GM12878 (cell line): ENCODE measurements at regions not wholly inside any gene's neighbourhood (a gene's known extent, or its start where the extent isn't known, plus 50 kb on each side); places are given as distances from the start of the nearest gene placed in this dataset.

ENCODE experiments used
- BCL11A ChIP-seq: IDR thresholded peaks from 2 replicates; pipeline ENCODE4 v1.6.1; 2011; ENCODE audit warnings: low read depth, low read length
- CTCF ChIP-seq, 3 experiments: IDR thresholded peaks in 2 of 3; conservative IDR thresholded peaks in 1 of 3; 2 replicates each; pipeline ENCODE4 v1.5.1; 2011; ENCODE audit warnings: low read depth in 3 of 3, low read length in 3 of 3, mild to moderate bottlenecking in 3 of 3, control low read depth in 2 of 3, moderate library complexity in 2 of 3, inconsistent platforms in 1 of 3, mixed read lengths in 1 of 3; ENCODE audit not compliant: control insufficient read depth in 2 of 3, insufficient read depth in 1 of 3; ENCODE audit errors: extremely low read depth in 1 of 3
- E2F8 ChIP-seq: fragments of 450-650 bp; IDR thresholded peaks from 2 replicates; pipeline ENCODE4 v1.6.1; 2018; ENCODE audit warnings: mild to moderate bottlenecking, low read depth, moderate library complexity; ENCODE audit not compliant: partially characterized antibody
- EP300 ChIP-seq, 2 experiments: fragments of 150-350 bp in 1 of 2; IDR thresholded peaks; 2 replicates each; pipeline ENCODE4 v1.6.1; 2011 to 2012; ENCODE audit warnings: low read depth in 2 of 2, low read length in 2 of 2, borderline replicate concordance in 1 of 2, improper control_type of control experiment in 1 of 2, inconsistent platforms in 1 of 2; ENCODE audit not compliant: control insufficient read depth in 1 of 2
- EZH2 ChIP-seq: IDR thresholded peaks from 2 replicates; pipeline ENCODE4 v1.6.1; 2012; ENCODE audit warnings: low read depth, mild to moderate bottlenecking, control low read depth, inconsistent platforms, low read length, borderline replicate concordance; ENCODE audit not compliant: control insufficient read depth
- IKZF1 ChIP-seq: fragments of 450-650 bp; conservative IDR thresholded peaks from 2 replicates; pipeline ENCODE4 v1.6.1; 2017; ENCODE audit warnings: antibody characterized with exemption, mild to moderate bottlenecking
- POLR2A ChIP-seq: IDR thresholded peaks from 2 replicates; pipeline ENCODE4 v1.6.1; 2011; ENCODE audit warnings: low read depth, mild to moderate bottlenecking, low read length
- REST ChIP-seq: IDR thresholded peaks from 2 replicates; pipeline ENCODE4 v1.6.1; 2012; ENCODE audit warnings: mild to moderate bottlenecking, low read depth, low read length
- SMC3 ChIP-seq: IDR thresholded peaks from 2 replicates; pipeline ENCODE4 v1.6.1; 2011; ENCODE audit warnings: low read length, improper control_type of control experiment, borderline replicate concordance
- SP1 ChIP-seq: IDR thresholded peaks from one replicate; pipeline ENCODE4 v1.6.1; 2011; ENCODE audit warnings: low read depth, low read length
- SUPT20H ChIP-seq: IDR thresholded peaks from 2 replicates; pipeline ENCODE4 v1.6.1; 2011; ENCODE audit warnings: low read depth, mild to moderate bottlenecking, low read length, moderate library complexity, borderline replicate concordance; ENCODE audit not compliant: control insufficient read depth
- TAF1 ChIP-seq: IDR thresholded peaks from 2 replicates; pipeline ENCODE4 v1.6.1; 2011; ENCODE audit warnings: mild to moderate bottlenecking, low read depth, low read length, borderline replicate concordance
- ZNF687 ChIP-seq: fragments of 450-650 bp; IDR thresholded peaks from 2 replicates; pipeline ENCODE4 v1.6.1; 2017; ENCODE audit warnings: mild to moderate bottlenecking, moderate library complexity

GRCh38 chr11:116510166-116510565, 262.6 kb downstream of the BUD13 start:
- TF ChIP-seq IKZF1, result no peak
- no peak for TF ChIP-seq E2F8
- TF ChIP-seq SUPT20H, result no peak
- TF ChIP-seq SMC3, result no peak
- no peak for TF ChIP-seq TAF1
- no peak for TF ChIP-seq ZNF687
- TF ChIP-seq POLR2A, result no peak
- TF ChIP-seq EZH2, result no peak
- no peak for TF ChIP-seq EP300 (IDR thresholded peaks at IDR 0.05; ENCODE audit: borderline replicate concordance in 1 of 2, control insufficient read depth in 1 of 2, low read depth in 2 of 2, low read length in 2 of 2)
- no peak for TF ChIP-seq BCL11A
- TF ChIP-seq REST, result no peak
- TF ChIP-seq CTCF (IDR thresholded peaks at IDR 0.05 in 2 of 3, conservative IDR thresholded peaks at IDR 0.05 in 1 of 3; ENCODE audit: control insufficient read depth in 2 of 3, extremely low read depth in 1 of 3, insufficient read depth in 1 of 3, low read depth in 3 of 3, low read length in 3 of 3), result no peak
- no peak for TF ChIP-seq SP1
